ENCODE measurements at regions not wholly inside any gene's neighbourhood (a gene's known extent, or its start where the extent isn't known, plus 50 kb on each side); places are given as distances from the start of the nearest gene placed in this dataset.
"Not testable (repeated sequence)": the region's sequence is repeated elsewhere in the genome, so short reads cannot be mapped to it uniquely, and the experiment has no call there.

DNA sequence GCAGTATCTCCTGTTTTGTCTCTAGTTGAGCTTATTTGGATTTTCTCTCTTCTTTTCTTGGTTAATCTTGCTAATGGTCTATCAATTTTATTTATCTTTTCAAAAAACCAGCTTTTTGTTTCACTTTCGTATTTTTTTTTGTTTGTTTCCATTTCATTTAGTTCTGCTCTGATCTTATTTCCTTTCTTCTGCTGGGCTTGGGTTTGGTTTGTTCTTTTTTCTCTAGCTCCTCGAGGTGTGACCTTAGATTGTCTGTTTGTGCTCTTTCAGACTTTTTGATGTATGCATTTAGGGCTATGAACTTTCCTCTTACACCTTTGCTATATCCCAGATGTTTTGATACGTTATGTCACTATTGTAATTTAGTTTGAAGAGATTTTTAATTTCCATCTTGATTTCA, 353.3 kb downstream of the SV2B start:
- TF ChIP-seq, protein P1, sequence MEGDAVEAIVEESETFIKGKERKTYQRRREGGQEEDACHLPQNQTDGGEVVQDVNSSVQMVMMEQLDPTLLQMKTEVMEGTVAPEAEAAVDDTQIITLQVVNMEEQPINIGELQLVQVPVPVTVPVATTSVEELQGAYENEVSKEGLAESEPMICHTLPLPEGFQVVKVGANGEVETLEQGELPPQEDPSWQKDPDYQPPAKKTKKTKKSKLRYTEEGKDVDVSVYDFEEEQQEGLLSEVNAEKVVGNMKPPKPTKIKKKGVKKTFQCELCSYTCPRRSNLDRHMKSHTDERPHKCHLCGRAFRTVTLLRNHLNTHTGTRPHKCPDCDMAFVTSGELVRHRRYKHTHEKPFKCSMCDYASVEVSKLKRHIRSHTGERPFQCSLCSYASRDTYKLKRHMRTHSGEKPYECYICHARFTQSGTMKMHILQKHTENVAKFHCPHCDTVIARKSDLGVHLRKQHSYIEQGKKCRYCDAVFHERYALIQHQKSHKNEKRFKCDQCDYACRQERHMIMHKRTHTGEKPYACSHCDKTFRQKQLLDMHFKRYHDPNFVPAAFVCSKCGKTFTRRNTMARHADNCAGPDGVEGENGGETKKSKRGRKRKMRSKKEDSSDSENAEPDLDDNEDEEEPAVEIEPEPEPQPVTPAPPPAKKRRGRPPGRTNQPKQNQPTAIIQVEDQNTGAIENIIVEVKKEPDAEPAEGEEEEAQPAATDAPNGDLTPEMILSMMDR (IDR thresholded peaks at IDR 0.05; ENCODE audit: poor library complexity) = not testable (repeated sequence)
- not testable (repeated sequence) for TF ChIP-seq EZH2phosphoT487 (IDR thresholded peaks at IDR 0.05; ENCODE audit: low read depth, severe bottlenecking, unreplicated experiment)

Measured in hepatocyte (in vitro differentiated cells).